A673 (cell line): ENCODE measurements at regions not wholly inside any gene's neighbourhood (a gene's known extent, or its start where the extent isn't known, plus 50 kb on each side); places are given as distances from the start of the nearest gene placed in this dataset.

Source experiments
- BruUV-seq: library from RNA; stranded (reverse); fragments of 400-500 nt; replicated peaks from 2 replicates; lab custom pipeline; 2021; lab: Mats Ljungman, UMichigan
- CTCF ChIA-PET: fragments of 300-600 bp; sonication (Branson Sonifier 250); formaldehyde crosslinking; loops from one replicate; lab custom pipeline; 2022; ENCODE audit warnings: antibody characterized with exemption; lab: Charles Lee
- POLR2A ChIA-PET: fragments of 300-600 bp; sonication (Branson Sonifier 250); formaldehyde crosslinking; loops from one replicate; lab custom pipeline; 2022; ENCODE audit warnings: antibody characterized with exemption; ENCODE audit not compliant: low non-redundant PET; lab: Charles Lee
- DNase-seq: peaks from one replicate; pipeline ENCODE4 v3.0.0-alpha.2; 2015; ENCODE audit warnings: low spot score
- H3K27ac ChIP-seq: fragments of 200-600 bp; sonication (generic); 2 replicates; pipeline ENCODE4 v1.5.1; 2016; ENCODE audit warnings: mixed run types, low read depth, mild to moderate bottlenecking, mixed read lengths, antibody characterized with exemption, low read length; ENCODE audit not compliant: poor library complexity, severe bottlenecking
- H3K27me3 ChIP-seq: fragments of 200-600 bp; sonication (generic); replicated peaks from 2 replicates; pipeline ENCODE4 v1.6.1; 2017; ENCODE audit warnings: mixed run types, low read depth, mild to moderate bottlenecking, mixed read lengths, antibody characterized with exemption, low read length; ENCODE audit not compliant: insufficient read depth, poor library complexity
- H3K36me3 ChIP-seq: fragments of 200-600 bp; sonication (generic); 2 replicates; pipeline ENCODE4 v1.6.1; 2016; ENCODE audit warnings: mixed run types, mild to moderate bottlenecking, mixed read lengths, antibody characterized with exemption, low read length; ENCODE audit not compliant: insufficient read depth, poor library complexity, severe bottlenecking
- H3K4me1 ChIP-seq: fragments of 200-600 bp; sonication (generic); 2 replicates; pipeline ENCODE4 v1.6.1; 2017; ENCODE audit warnings: mixed run types, mild to moderate bottlenecking, mixed read lengths, antibody characterized with exemption, low read length; ENCODE audit not compliant: insufficient read depth, poor library complexity, severe bottlenecking
- H3K4me3 ChIP-seq: fragments of 200-600 bp; sonication (generic); 2 replicates; pipeline ENCODE4 v1.5.1; 2016; ENCODE audit warnings: low read depth, mixed run types, mild to moderate bottlenecking, mixed read lengths, low read length; ENCODE audit not compliant: poor library complexity, severe bottlenecking
- H3K9me3 ChIP-seq: fragments of 200-600 bp; sonication (generic); 2 replicates; pipeline ENCODE4 v1.6.1; 2016; ENCODE audit warnings: mixed run types, low read depth, mild to moderate bottlenecking, mixed read lengths, antibody characterized with exemption, low read length; ENCODE audit not compliant: poor library complexity, severe bottlenecking
- EZH2 ChIP-seq: fragments of 200-600 bp; sonication (generic); IDR thresholded peaks from 2 replicates; pipeline ENCODE4 v1.6.1; 2017; ENCODE audit warnings: borderline replicate concordance, low read depth, mild to moderate bottlenecking, mixed read lengths, antibody characterized with exemption, low read length; ENCODE audit not compliant: poor library complexity, severe bottlenecking
- intact Hi-C: fragments of 100-400 bp; cut with micrococcal nuclease; formaldehyde crosslinking; loops from one replicate; pipeline ENCODE4 v1.10.0; 2022; ENCODE audit not compliant: unreplicated experiment
- TF ChIP-seq, protein P1 (sequence below): fragments of 300-800, 200-600 bp; sonication (generic); conservative IDR thresholded peaks from 2 replicates; pipeline ENCODE4 v1.5.1; 2017; ENCODE audit warnings: low read depth, mild to moderate bottlenecking, antibody characterized with exemption, low read length, moderate library complexity, mixed read lengths

GRCh38 chr7:26507108-26507987 lies 215.7 kb downstream of the SNX10 start:
- no peak for TF ChIP-seq EZH2
- TF ChIP-seq, protein P1, sequence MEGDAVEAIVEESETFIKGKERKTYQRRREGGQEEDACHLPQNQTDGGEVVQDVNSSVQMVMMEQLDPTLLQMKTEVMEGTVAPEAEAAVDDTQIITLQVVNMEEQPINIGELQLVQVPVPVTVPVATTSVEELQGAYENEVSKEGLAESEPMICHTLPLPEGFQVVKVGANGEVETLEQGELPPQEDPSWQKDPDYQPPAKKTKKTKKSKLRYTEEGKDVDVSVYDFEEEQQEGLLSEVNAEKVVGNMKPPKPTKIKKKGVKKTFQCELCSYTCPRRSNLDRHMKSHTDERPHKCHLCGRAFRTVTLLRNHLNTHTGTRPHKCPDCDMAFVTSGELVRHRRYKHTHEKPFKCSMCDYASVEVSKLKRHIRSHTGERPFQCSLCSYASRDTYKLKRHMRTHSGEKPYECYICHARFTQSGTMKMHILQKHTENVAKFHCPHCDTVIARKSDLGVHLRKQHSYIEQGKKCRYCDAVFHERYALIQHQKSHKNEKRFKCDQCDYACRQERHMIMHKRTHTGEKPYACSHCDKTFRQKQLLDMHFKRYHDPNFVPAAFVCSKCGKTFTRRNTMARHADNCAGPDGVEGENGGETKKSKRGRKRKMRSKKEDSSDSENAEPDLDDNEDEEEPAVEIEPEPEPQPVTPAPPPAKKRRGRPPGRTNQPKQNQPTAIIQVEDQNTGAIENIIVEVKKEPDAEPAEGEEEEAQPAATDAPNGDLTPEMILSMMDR = 0 out of 2 replicates have a peak, but pooled peaks have one; percentile 27
- intact Hi-C loops = no loop called here
- POLR2A ChIA-PET = no interaction called here
- no TSS peak for BruUV-seq
- Histone ChIP-seq H3K27ac (no peak overlapping the region), H3K4me3 (no peak overlapping the region), H3K9me3 (no peaks in the 10 kb centered on the region), H3K4me1 (no peaks in the 10 kb centered on the region), H3K36me3 (no peaks in the 10 kb centered on the region), H3K27me3 (peaks cover 56% of the 10 kb centered on the region)
- DNase-seq = no peak
- CTCF ChIA-PET = no interaction called here

- Histone ChIP-seq H3K27ac (no peak overlapping the region), H3K36me3 (no peaks in the 10 kb centered on the region), H3K4me1 (no peaks in the 10 kb centered on the region), H3K4me3 (no peak overlapping the region), H3K27me3 (peaks cover 50% of the 10 kb centered on the region), H3K9me3 (no peaks in the 10 kb centered on the region)
- intact Hi-C loops = no loop called here
- TF ChIP-seq, protein P1 = no peak
- TF ChIP-seq EZH2 = no peak
- CTCF ChIA-PET = no interaction called here
- no TSS peak for BruUV-seq
- no peak for DNase-seq
- POLR2A ChIA-PET = interaction anchor here (0.7 kb wide), 1 partner anchor 59 kb away, joined by 4 read pairs; no protein-coding TSS in a partner anchor
These were observed 216.8 kb downstream of the SNX10 start for GRCh38 chr7:26508481-26508880.

- Histone ChIP-seq H3K4me1 (no peaks in the 10 kb centered on the region), H3K9me3 (no peaks in the 10 kb centered on the region), H3K36me3 (no peaks in the 10 kb centered on the region), H3K27me3 (peaks cover 51% of the 10 kb centered on the region), H3K27ac (no peak overlapping the region), H3K4me3 (no peak overlapping the region)
- no peak for DNase-seq
- intact Hi-C loops = no loop called here
- CTCF ChIA-PET = no interaction called here
- no TSS peak for BruUV-seq
- TF ChIP-seq, protein P1 = no peak
- no peak for TF ChIP-seq EZH2
- POLR2A ChIA-PET = interaction anchor here (0.7 kb wide), 1 partner anchor 59 kb away, joined by 4 read pairs; no protein-coding TSS in a partner anchor
These were observed 217.3 kb downstream of the SNX10 start for GRCh38 chr7:26508917-26509316.
